Activated naive CD4-positive, alpha-beta T cell treated with anti-CD3 and anti-CD28 coated beads, Interleukin-2, amount 50 U/mL, for 24 hours (primary cell): ENCODE measurements at regions not wholly inside any gene's neighbourhood (a gene's known extent, or its start where the extent isn't known, plus 50 kb on each side); places are given as distances from the start of the nearest gene placed in this dataset.

Experiments used
- H3K27ac Mint-ChIP-seq: one replicate; pipeline ENCODE4 v1.8.0; 2021; ENCODE audit warnings: mild to moderate bottlenecking, mixed read lengths
- H3K27me3 Mint-ChIP-seq: one replicate; pipeline ENCODE4 v1.8.0; 2021; ENCODE audit warnings: mixed read lengths
- H3K36me3 Mint-ChIP-seq: one replicate; pipeline ENCODE4 v1.8.0; 2021; ENCODE audit warnings: mixed read lengths
- H3K4me1 Mint-ChIP-seq: one replicate; pipeline ENCODE4 v1.8.0; 2021; ENCODE audit warnings: mixed read lengths
- H3K4me3 Mint-ChIP-seq: one replicate; pipeline ENCODE4 v1.8.0; 2021; ENCODE audit warnings: mild to moderate bottlenecking, mixed read lengths
- H3K9me3 Mint-ChIP-seq: one replicate; pipeline ENCODE4 v1.8.0; 2021; ENCODE audit warnings: mixed read lengths

DNA sequence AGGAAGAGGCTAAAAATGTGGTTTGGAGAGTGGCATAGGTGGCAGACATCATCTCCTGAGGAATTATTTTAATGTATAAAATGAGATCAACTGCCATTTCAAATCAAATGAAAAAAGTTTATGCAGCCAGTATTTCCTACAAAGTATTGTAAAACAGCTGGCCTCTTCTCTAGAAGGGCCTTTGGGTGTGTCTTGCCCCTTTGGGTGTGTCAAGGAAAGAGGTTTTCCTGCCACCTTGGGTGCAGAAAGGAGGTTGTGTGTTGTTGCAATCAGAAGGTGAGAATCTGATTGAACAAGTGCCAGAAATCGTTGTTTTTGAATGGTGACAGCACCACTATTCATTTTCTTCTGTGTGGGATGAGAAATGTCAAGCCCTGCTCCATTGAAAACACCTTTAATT lies 127.4 kb downstream of the RMI1 start:
- Mint-ChIP-seq H3K27ac (no peak overlapping the region), H3K27me3 (peaks cover 17% of the 10 kb centered on the region), H3K4me1 (peaks cover 18% of the 10 kb centered on the region), H3K4me3 (no peak overlapping the region), H3K9me3 (peaks cover 4% of the 10 kb centered on the region), H3K36me3 (no peaks in the 10 kb centered on the region)

DNA sequence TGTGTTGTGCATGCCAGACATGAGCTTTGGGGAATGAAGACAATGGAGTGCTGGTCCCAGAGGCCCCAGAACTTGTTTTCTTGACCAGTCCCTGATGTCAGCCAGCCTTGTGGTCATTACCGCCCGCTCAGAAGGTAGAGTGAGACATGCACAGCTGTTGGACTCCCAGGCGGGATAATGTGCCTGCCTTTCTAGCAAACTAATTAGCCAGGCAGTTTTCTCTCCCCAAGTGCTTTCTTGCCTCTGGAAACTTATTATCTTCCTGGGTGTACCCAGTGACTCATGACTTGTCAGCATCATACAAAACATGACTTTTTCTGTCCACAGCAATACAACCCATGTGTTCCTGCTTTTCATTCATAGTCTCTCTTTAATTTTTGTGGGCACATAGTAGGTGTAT lies 131.1 kb downstream of the RMI1 start:
- peaks cover 16% of the 10 kb centered on the region for H3K27me3 Mint-ChIP-seq
- peaks cover 2% of the 10 kb centered on the region for H3K36me3 Mint-ChIP-seq
- H3K9me3 Mint-ChIP-seq = peaks cover 20% of the 10 kb centered on the region
- no peak overlapping the region for H3K27ac Mint-ChIP-seq
- peaks cover 18% of the 10 kb centered on the region for H3K4me1 Mint-ChIP-seq
- no peak overlapping the region for H3K4me3 Mint-ChIP-seq

DNA sequence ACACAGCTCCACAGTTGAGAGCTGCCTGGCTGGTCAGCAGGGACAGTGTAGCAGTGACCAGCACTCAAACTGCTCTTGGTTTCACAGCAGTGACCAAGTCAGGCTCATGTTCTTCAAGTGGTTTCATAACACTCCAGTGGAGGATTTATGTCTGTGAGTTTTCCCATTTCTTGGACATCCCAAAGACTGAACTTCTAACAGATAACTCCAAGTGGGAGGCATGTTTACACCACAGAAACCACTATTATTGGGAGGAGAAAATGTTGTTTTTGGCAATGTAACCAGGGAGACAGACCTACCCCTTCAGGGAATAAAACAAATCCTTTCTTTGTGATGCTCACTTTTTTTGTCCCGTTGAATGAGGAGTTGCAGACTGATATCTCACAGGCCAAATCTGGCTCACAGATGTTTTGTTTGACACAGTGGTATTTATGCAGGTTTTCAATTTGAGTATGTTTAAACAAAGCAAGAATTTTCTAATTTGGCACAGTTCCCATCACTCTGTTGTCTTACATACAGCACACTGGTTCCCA lies 141.5 kb downstream of the RMI1 start:
- Mint-ChIP-seq H3K4me3 (no peak overlapping the region), H3K27me3 (peaks cover 13% of the 10 kb centered on the region), H3K27ac (no peak overlapping the region), H3K36me3 (no peaks in the 10 kb centered on the region), H3K4me1 (no peaks in the 10 kb centered on the region), H3K9me3 (peaks cover 12% of the 10 kb centered on the region)

DNA sequence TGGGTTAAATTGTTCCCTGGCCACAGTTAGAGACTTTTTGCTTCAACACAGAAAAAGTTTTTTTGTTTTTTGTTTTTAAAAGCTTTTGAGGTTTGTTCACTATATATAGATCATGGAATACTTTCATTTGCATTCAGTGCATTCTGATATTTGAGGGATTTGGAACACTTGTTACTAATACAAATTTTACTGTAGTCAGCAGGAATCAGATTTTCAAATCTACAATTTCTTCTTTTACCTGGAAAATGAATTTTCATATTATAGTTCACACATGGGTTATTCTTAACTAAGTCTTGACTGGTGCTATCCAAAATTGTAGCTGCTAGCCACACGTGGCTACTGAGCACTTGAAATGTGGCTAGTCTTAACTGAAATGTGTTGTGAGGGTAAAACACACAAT lies 142.0 kb downstream of the RMI1 start:
- H3K27ac Mint-ChIP-seq = no peak overlapping the region
- no peak overlapping the region for H3K4me3 Mint-ChIP-seq
- H3K9me3 Mint-ChIP-seq = peaks cover 6% of the 10 kb centered on the region
- no peaks in the 10 kb centered on the region for H3K36me3 Mint-ChIP-seq
- H3K27me3 Mint-ChIP-seq = peaks cover 8% of the 10 kb centered on the region
- H3K4me1 Mint-ChIP-seq = no peaks in the 10 kb centered on the region

DNA sequence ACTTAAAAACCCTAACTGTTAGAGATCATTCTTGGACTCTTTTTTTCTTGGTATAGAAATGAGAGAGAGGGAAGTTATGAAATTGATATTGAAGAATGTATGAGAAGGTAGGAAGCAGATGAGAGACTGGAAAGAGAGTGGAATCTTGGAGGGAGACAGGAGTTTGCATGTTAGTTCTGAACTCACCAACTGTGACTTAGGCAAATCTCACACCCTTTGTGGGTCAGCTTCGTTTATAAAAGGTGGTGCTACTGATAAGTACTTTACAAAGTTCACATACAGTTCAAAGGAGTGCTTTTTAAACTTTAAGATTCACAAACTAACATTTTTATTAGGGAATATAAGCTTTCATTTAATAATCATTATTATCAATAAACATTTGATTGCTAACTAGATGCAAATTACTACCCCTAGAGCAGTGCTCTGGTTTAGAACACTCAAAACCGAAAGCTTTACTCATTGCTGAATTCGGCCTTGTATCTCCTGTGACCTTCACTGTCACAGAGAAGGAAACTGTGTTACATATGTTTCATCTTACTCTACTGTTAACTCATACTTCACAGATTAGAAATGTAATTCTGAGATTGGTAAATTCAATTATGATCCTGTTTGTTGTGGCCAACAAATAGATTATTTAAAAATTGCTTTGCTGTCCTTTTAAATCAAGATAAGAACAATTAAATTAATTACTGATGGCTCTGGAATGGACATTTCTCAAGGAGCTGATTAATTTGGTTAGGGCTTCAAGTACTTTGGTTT lies 143.2 kb downstream of the RMI1 start:
- Mint-ChIP-seq H3K9me3 (no peaks in the 10 kb centered on the region), H3K4me3 (no peak overlapping the region), H3K27ac (no peak overlapping the region), H3K36me3 (no peaks in the 10 kb centered on the region), H3K27me3 (peaks cover 6% of the 10 kb centered on the region), H3K4me1 (no peaks in the 10 kb centered on the region)

DNA sequence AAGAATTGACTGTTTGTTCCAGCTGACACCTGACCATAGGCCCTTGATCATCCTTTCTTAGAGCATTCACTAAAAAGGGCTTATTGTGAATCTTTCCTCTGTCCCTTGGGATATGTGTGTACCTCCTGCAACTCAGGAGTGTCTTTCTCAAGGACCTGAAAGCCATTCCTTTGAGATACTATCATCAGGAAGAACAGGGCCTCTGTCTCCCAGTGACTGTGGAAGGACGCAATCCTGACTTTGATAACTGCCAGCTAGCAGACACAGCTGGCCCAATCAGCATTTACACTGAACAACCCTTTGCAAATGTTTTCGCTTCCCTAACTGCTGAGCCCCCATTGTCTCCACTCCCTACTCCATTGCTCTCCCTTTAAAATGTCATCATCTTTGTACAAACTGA lies 144.4 kb downstream of the RMI1 start:
- Mint-ChIP-seq H3K4me3 (no peak overlapping the region), H3K9me3 (no peaks in the 10 kb centered on the region), H3K36me3 (no peaks in the 10 kb centered on the region), H3K27me3 (peaks cover 8% of the 10 kb centered on the region), H3K27ac (no peak overlapping the region), H3K4me1 (no peaks in the 10 kb centered on the region)

DNA sequence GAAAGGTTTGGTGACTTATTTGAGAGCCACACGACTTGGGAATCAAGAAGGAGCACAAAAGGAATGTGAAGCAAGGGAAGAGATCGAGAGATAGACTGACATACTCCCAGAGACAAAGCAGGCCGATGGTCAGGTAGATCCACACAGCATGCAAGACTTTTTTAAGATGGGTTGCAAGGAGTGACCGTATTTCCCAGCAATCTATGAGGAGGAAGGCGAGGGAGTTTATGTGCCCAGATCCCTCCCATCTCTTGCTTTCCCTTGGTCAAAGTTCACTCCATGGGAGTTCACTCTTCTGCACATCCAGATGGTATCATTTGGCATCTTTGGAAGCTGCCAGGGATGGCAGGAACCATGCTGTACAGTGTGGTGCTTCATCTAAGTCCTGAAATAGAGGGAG lies 148.9 kb downstream of the RMI1 start:
- Mint-ChIP-seq H3K9me3 (no peaks in the 10 kb centered on the region), H3K27ac (no peak overlapping the region), H3K36me3 (no peaks in the 10 kb centered on the region), H3K4me3 (no peak overlapping the region), H3K27me3 (peaks cover 5% of the 10 kb centered on the region), H3K4me1 (no peaks in the 10 kb centered on the region)

DNA sequence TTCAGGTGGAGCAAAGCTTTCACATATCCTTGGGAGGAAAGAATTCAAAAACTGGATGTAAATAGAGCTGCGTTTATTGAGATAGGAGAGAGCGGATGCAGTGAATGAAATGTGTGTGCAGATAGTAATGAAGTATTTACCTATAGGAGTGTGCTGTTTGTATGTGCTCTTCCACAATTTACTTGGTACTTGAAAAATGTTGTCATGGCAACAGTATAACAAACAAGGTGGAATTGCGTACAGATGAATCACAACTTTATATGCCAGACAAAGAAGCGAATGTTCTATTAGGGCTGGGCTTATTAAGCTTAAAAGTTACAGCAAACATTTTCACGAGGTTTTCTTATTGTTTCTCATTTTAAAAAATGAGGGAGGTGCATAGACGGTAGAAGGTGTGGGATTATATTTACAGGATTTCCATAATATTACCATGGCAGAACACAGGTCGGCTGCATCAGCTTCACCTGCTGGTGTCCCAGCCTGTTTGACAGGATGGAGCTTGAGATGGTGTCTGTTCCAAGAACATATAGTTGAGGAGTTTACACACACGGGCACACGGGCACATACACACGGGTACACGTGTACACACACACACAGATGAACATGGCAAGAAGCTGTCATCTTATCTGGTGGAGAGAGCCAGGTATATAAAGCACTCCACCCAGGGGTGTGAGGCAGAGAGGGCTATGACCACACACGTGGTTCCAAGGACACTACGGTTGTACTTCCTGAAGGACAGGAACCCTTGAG lies 155.7 kb downstream of the RMI1 start:
- Mint-ChIP-seq H3K9me3 (no peaks in the 10 kb centered on the region), H3K27me3 (peaks cover 22% of the 10 kb centered on the region), H3K4me1 (peaks cover 7% of the 10 kb centered on the region), H3K4me3 (no peak overlapping the region), H3K36me3 (no peaks in the 10 kb centered on the region), H3K27ac (no peak overlapping the region)

DNA sequence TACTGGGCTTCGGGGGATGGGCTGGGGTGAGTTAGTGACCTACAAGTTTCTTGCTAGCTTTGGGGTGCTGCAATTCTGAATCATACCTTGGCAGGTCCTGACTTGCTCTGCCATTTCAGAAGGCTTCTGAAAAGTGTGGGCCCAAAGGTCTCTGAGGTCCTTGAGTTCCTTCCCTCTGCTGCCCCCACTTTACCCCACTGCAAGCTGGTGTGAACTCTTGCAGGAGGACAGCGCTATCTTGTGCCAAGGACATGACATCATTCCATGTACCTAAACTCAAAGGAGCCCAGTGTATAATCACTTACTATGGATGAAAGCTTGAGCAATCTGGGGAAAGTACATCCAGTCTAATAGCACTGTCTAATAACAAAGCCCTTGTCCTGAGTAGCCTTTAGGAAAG lies 157.4 kb downstream of the RMI1 start:
- no peak overlapping the region for H3K27ac Mint-ChIP-seq
- H3K9me3 Mint-ChIP-seq = no peaks in the 10 kb centered on the region
- H3K36me3 Mint-ChIP-seq = no peaks in the 10 kb centered on the region
- peaks cover 32% of the 10 kb centered on the region for H3K27me3 Mint-ChIP-seq
- peaks cover 7% of the 10 kb centered on the region for H3K4me1 Mint-ChIP-seq
- H3K4me3 Mint-ChIP-seq = no peak overlapping the region

DNA sequence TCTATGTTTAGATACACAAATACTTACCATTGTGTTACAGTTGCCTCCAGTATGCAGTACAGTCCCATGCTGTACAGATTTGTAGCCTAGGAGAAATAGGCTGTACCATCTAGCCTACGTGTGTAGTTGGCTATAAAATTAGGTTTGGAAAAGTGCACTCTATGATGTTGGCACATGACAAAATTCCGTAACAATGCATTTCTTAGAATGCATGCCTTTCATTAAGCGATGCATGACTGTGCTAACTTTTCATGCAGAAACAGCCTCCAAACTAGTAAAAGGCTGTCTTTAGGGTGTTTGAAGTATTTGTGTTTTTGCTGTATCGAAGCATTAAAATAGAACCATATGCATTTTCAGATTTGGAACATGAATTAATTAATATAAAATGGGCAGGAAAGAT lies 157.9 kb downstream of the RMI1 start:
- no peak overlapping the region for H3K27ac Mint-ChIP-seq
- peaks cover 33% of the 10 kb centered on the region for H3K27me3 Mint-ChIP-seq
- no peak overlapping the region for H3K4me3 Mint-ChIP-seq

DNA sequence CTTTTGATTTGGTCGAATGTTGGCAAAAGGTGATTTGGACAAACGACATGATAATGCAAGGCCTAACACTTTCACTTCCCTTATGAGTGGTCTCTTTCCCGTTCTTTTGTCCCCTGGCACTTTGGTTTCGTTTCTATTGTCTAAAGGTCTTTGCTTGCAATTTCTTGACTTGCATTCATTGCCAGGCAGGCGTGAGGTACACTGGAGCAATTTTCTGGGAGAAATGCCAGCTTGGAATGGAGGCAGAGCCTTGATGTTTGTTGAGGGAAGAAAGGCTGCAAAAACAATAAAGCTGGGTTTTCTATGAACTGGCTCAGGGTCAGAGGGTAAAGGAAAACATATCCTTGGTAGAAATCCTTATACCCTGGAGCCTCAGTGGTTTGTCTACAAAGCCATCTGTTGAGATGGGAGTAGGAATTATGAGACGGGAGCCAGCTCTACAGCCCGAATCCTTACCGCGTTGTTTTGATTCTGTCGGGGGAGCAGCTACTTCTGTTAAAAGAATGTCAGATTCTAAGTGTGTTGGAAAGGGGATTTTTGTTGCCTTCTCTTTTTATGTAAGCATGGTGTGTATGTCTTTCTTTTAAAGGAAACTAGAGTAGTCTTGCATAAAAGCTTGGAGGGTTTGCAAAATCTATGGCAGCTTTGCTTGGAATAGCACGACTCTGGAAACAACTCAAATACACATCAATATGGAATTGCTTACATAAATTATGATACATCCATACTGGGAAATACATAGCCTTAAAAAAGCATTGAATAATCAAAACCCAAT lies 158.9 kb downstream of the RMI1 start:
- peak overlapping the region; percentile 53 for H3K4me3 Mint-ChIP-seq
- H3K27me3 Mint-ChIP-seq = peaks cover 36% of the 10 kb centered on the region
- no peaks in the 10 kb centered on the region for H3K36me3 Mint-ChIP-seq
- no peaks in the 10 kb centered on the region for H3K9me3 Mint-ChIP-seq
- H3K27ac Mint-ChIP-seq = no peak overlapping the region
- peaks cover 7% of the 10 kb centered on the region for H3K4me1 Mint-ChIP-seq

More for the DNA sequence above, 157.9 kb downstream of the RMI1 start:
- H3K4me1 Mint-ChIP-seq = peaks cover 7% of the 10 kb centered on the region
- no peaks in the 10 kb centered on the region for H3K36me3 Mint-ChIP-seq
- no peaks in the 10 kb centered on the region for H3K9me3 Mint-ChIP-seq

DNA sequence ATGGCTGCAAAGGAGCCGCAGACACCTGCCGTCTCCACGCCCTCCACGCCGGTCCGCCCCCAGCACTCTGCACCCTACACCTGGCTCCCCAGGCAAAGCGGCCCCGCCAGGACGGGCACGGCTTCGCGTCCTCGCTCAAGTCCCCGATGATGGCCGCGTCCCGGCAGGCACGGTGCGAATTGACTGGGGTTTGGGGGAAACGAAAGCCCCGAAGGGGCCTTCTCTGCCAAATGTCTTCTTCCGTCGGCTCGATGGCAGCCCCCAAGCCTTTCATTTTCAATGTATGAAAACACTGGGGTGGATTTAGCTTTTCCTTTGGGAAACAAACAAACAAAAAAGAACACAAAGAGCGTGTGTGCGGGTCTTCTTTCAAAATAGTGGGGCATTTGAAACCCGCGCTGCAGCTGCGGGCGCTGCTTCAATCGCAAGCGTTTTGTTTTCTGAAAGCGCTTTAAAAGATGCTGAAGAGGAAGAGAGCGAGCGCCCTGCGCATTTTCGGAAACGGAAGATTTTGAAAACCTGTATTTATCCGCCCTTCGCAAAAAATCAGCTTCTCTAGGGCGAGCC lies 160.0 kb downstream of the RMI1 start:
- Mint-ChIP-seq H3K27ac (no peak overlapping the region), H3K27me3 (peaks cover 36% of the 10 kb centered on the region), H3K4me3 (peak overlapping the region; percentile 89), H3K4me1 (peaks cover 7% of the 10 kb centered on the region), H3K36me3 (no peaks in the 10 kb centered on the region), H3K9me3 (no peaks in the 10 kb centered on the region)

DNA sequence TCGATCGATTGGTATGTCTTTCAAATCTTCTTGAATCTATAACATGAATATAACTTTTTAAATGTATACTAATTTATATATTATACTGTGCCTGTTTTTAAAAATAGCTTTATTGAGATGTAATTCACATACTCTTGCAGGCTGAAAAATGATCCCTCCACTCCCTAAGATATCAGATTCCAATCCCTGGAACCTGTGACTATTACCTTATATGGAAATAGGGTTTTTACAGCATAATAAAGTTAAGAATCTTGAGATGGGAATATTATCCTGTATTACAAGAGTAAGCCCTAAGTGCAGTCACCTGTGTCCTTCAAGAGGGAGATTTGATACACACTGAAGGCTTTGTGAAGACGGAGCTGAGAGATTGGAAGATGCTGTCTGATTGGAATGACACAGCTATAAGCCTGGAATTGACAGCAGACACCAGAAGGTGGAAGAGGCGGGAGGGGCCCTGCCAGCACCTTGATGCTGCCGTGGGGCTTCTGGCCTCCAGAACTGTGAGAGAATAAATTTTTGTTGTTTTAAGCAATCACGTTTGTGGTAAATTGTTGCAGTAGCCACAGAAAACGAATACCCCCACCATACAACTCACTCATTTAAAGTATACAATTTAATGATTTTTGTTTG lies 161.3 kb downstream of the RMI1 start:
- H3K27me3 Mint-ChIP-seq = peaks cover 36% of the 10 kb centered on the region
- H3K36me3 Mint-ChIP-seq = no peaks in the 10 kb centered on the region
- H3K9me3 Mint-ChIP-seq = no peaks in the 10 kb centered on the region
- peaks cover 7% of the 10 kb centered on the region for H3K4me1 Mint-ChIP-seq
- no peak overlapping the region for H3K4me3 Mint-ChIP-seq
- H3K27ac Mint-ChIP-seq = no peak overlapping the region

DNA sequence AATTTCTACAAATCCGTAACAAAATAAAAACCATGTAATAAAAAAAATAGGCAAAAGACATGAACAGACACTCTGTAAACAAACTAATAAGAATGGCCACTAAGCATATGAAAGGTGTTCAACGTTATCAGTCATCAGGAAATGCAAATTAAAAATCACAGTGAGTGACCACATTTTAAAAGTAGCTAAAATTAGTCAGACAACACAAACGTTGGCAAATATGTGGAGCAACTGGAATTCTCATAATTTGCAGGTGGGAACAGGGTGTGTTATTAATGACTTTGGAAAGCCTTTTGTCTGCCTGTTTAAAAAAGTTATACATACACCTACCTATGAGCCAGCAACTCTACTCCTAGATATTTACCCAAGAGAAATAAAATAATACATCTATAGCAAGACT lies 164.4 kb downstream of the RMI1 start:
- Mint-ChIP-seq H3K27ac (no peak overlapping the region), H3K9me3 (no peaks in the 10 kb centered on the region), H3K4me1 (peaks cover 7% of the 10 kb centered on the region)

DNA sequence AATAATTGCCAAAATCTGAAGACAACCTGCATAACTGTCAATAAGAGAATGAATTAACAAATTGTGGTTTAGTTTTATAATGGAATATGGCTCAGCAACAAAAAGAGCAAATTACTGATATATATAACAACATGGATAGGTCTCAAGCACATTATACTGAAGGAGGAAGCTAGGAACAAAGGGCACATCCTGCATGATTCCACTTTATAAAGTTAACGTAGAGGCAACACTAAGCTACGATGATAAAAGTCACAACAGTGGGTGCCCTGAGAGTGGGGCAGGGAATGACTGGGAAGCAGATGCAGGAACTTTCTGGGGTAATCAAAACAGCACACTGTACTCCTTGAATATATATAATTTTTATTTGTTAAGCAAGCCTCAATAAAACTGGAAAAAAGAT lies 165.2 kb downstream of the RMI1 start:
- H3K27ac Mint-ChIP-seq = no peak overlapping the region
- peaks cover 3% of the 10 kb centered on the region for H3K4me1 Mint-ChIP-seq
- H3K36me3 Mint-ChIP-seq = no peaks in the 10 kb centered on the region
- peaks cover 20% of the 10 kb centered on the region for H3K27me3 Mint-ChIP-seq
- H3K4me3 Mint-ChIP-seq = no peak overlapping the region
- no peaks in the 10 kb centered on the region for H3K9me3 Mint-ChIP-seq

More for the DNA sequence above, 164.4 kb downstream of the RMI1 start:
- Mint-ChIP-seq H3K27me3 (peaks cover 26% of the 10 kb centered on the region), H3K4me3 (no peak overlapping the region), H3K36me3 (no peaks in the 10 kb centered on the region)
